MG63 (cell line): ENCODE measurements at regions not wholly inside any gene's neighbourhood (a gene's known extent, or its start where the extent isn't known, plus 50 kb on each side); places are given as distances from the start of the nearest gene placed in this dataset.

Source experiments
- DNase-seq: peaks from one replicate; pipeline ENCODE4 v3.0.0-alpha.2; 2020
- H3K27me3 ChIP-seq: fragments of 250-450 bp; sonication (Bioruptor Pico); 2 replicates; pipeline ENCODE4 v1.5.1; 2020; ENCODE audit warnings: mild to moderate bottlenecking, moderate library complexity
- H3K36me3 ChIP-seq: fragments of 250-450 bp; sonication (Bioruptor Pico); 2 replicates; pipeline ENCODE4 v1.5.1; 2020; ENCODE audit warnings: mild to moderate bottlenecking, moderate library complexity
- H3K4me3 ChIP-seq: fragments of 250-450 bp; sonication (Bioruptor Pico); 2 replicates; pipeline ENCODE4 v1.5.1; 2020; ENCODE audit warnings: mild to moderate bottlenecking, moderate library complexity
- H3K9me3 ChIP-seq: fragments of 250-450 bp; sonication (Bioruptor Pico); 2 replicates; pipeline ENCODE4 v1.5.1; 2020; ENCODE audit warnings: mild to moderate bottlenecking, moderate library complexity

DNA sequence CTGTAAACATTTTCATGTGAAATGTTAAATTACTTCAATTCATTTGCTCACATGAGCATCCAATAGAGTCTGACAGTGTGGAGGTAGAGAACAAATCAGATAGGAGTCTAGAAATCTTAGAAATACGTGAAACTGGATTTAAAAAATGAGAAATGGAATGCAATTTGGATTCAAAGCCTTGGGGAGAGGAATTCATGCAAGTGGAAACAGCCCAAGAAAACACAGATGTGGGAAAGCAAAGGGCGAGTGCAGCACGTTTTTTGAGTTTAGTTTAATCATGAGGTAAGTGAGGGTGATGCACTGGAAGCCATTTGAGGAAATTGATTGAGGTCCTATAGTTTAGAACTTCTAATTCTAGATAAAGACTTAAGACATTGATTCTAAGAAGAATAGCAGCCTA is 434.7 kb downstream of the C3orf38 start:
- H3K36me3 ChIP-seq, result no peaks in the 10 kb centered on the region
- H3K27me3 ChIP-seq, result no peaks in the 10 kb centered on the region
- DNase-seq, result no peak
- H3K9me3 ChIP-seq, result no peaks in the 10 kb centered on the region
- no peak overlapping the region for H3K4me3 ChIP-seq

DNA sequence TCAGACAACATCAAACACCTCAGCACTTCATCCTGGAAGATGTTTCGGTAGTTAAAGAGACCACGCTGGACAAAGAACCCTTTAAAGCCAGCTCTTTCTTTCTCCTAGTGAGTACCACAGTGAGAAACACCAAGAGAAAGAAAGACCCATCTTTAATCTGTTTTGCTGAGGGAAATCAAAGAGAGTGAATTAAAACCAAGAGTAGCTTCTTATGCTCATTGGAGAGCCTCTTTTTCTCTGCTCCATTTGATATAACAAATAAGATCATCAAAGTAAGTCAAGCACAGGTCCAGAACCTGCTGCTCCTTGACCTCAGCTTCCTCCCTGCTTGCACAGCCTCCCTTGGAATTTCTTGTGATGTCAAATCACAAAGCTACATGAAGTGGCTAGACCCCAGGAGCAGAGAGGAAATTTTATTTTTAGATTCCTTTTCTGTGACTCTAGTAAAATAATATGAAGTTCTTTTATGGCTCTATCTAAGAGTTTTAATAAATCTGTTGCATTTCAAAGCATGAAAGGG is 436.4 kb downstream of the C3orf38 start:
- H3K36me3 ChIP-seq, result no peaks in the 10 kb centered on the region
- no peak for DNase-seq
- no peaks in the 10 kb centered on the region for H3K9me3 ChIP-seq
- H3K4me3 ChIP-seq, result no peak overlapping the region
- H3K27me3 ChIP-seq, result no peaks in the 10 kb centered on the region

DNA sequence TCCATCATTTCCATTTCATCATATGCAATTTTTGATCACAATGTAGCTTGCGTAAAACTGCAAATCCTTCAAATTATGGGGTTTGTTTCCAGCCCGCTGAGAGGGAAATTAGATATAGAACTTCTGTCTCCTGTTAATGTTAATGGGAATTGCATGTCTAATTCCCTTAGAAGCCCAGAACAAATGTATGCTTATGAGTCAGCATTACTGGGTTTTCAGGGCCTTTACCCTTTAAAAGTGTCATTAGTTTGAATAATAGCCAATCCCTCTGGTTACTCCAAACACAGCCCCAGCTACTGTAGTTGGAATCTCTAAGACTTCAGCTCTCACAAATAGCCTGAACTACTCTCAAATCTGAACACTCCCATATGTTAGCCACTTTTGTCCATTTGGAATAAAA is 439.4 kb downstream of the C3orf38 start:
- no peak for DNase-seq

DNA sequence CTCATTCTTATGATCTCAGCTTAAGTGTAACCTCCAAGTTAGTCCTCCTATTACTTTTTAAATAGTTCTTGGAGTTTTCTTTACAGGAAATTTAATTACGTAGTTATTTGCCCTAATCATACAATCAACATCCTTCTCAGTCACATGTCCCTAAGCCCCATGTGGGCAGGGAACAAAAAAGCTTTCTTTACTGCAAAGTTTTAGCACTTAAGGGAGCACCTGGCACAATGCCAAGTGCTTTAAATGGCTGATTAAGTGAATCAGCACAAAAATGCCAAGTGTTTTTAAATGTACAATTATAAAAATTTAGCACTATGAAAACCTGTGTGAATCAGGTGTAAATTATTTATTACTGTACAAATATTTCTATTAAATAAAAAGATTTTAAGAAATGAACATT is 445.3 kb downstream of the C3orf38 start:
- Histone ChIP-seq H3K27me3 (no peaks in the 10 kb centered on the region), H3K4me3 (no peak overlapping the region), H3K36me3 (no peaks in the 10 kb centered on the region), H3K9me3 (no peaks in the 10 kb centered on the region)
- no peak for DNase-seq

More for the DNA sequence above, 439.4 kb downstream of the C3orf38 start:
- H3K27me3 ChIP-seq, result no peaks in the 10 kb centered on the region
- H3K9me3 ChIP-seq, result no peaks in the 10 kb centered on the region
- H3K36me3 ChIP-seq, result no peaks in the 10 kb centered on the region
- H3K4me3 ChIP-seq, result no peak overlapping the region

DNA sequence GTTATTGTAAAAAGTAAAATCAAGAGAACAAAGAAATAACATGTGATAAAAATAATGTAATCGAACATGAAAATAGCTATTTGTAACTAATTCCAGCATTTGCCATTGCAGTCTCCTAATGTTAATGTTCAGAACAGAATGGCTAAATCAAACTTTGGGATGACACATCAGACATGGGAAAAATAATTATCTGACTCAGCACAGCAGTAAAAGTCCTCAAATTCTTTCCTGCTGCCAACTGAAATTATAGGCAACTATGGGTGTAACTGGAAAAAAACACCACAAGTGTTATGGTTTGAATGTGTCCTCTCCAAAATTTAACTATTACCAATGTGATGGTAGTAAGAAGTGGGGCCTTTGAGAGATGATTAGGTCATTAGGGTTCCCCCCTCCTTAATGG is 446.7 kb downstream of the C3orf38 start:
- no peaks in the 10 kb centered on the region for H3K9me3 ChIP-seq
- H3K4me3 ChIP-seq, result no peak overlapping the region
- no peaks in the 10 kb centered on the region for H3K27me3 ChIP-seq
- no peaks in the 10 kb centered on the region for H3K36me3 ChIP-seq
- no peak for DNase-seq

DNA sequence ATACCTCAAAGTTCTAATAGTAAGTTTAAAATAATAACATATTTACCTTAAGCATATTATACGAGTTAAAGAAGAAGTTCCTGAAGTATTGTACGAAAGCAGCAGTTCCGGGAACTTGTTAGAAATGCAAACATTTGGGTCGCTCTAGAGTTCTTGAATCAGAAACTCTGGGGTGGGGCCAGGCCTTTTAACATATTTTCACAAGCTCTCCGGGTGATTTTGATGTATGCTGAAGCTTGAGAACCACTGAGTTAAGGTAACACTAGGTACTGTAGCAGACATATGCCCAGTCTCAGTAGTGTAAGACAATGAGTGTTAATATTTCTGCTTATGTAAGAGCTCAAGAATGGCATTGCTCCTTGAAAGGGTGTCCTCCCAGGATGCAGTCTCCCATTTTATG is 461.1 kb downstream of the C3orf38 start:
- Histone ChIP-seq H3K36me3 (no peaks in the 10 kb centered on the region), H3K9me3 (no peaks in the 10 kb centered on the region), H3K27me3 (no peaks in the 10 kb centered on the region), H3K4me3 (no peak overlapping the region)
- no peak for DNase-seq

DNA sequence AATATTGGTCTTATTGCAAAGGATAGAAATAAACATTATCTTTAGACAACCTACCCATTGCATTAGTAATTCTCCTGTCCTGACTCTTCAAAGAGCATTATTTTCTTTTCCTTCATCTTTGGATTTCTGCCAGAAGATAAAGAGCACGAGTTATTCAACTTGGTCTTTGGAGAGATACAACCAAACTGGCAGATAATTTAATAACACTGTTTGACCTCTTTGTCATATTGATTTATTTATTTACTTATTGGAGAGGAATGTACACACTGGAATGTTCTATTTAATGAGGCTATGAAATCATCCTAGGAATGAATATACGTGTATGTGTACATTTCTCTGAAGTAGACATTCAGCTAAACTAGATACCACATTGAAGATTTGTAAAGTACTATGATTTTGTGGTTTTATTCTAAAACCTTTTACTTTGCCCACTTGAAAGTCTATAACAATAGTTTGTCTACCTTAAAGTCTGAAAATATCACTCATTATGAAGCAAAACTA is 462.1 kb downstream of the C3orf38 start:
- Histone ChIP-seq H3K36me3 (no peaks in the 10 kb centered on the region), H3K4me3 (no peak overlapping the region), H3K27me3 (no peaks in the 10 kb centered on the region), H3K9me3 (no peaks in the 10 kb centered on the region)
- DNase-seq, result no peak

DNA sequence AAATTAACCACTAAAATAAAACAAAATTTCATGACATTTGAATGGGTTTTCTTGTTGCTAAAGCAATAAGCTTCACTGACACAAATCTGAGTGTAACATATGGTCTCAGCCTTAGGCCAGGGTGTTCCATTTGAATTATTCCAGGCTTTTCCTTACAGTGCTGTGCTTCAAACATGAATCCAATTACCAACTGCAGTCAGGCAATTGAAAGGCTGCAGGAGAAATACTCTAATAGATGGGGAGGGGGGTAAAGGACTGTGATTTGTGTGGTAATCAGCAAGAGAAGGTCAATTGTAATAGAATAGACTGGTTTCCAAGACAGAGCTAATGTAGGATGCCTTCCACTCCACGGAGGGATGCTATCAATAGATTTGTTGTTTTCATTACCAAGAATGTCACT is 466.7 kb downstream of the C3orf38 start:
- DNase-seq, result no peak
- Histone ChIP-seq H3K9me3 (no peaks in the 10 kb centered on the region), H3K4me3 (no peak overlapping the region), H3K27me3 (no peaks in the 10 kb centered on the region), H3K36me3 (no peaks in the 10 kb centered on the region)

DNA sequence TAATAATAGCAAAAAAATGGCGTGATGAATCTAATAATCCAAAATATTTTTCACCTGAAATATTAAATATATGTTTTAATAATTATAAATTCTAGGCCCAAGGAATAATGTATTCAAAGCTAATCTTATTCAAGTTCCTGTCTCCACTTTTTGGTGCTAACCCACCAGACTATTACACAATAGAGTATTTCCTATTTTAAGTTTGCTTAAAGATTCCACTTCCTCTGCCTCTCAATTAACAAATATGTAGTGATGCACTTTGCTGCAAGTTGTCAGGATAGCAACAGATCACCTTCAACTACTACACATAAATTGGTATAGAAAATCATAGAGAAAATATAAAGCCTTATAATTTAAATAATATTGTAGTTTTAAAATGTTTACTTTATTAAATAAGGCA is 467.5 kb downstream of the C3orf38 start:
- Histone ChIP-seq H3K27me3 (no peaks in the 10 kb centered on the region), H3K36me3 (no peaks in the 10 kb centered on the region), H3K4me3 (no peak overlapping the region), H3K9me3 (no peaks in the 10 kb centered on the region)
- no peak for DNase-seq

DNA sequence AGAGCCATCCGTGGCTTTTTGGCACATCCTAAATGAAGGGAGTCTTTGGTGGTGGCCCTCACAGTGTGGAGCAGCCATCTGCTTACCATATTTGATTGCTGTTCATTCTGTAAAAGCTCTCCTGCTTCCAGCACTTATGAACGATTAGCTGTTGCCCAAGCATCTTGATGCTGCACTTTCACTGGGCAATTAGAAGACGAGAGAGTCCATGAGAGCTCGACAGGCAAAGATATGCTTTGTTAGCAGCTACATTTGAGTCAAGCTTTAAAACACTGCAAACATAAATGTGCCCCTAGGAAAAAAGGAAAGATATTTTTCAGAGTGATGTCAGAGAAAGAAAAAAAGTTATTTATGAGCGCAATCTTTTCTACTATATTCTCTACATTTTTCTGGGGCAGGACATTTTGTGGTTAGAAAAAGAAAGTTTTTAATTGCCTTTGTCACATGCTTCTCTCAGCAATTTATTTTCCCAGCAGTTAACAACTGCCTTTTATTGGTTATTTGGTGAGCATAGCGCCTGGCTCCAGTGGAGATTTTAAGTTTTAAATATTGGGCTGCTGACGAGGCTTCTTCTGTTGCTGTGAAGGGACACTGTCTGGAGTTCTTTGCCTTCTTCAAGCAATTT is 468.4 kb downstream of the C3orf38 start:
- DNase-seq, result no peak
- Histone ChIP-seq H3K9me3 (no peaks in the 10 kb centered on the region), H3K27me3 (no peaks in the 10 kb centered on the region), H3K36me3 (no peaks in the 10 kb centered on the region), H3K4me3 (no peak overlapping the region)

DNA sequence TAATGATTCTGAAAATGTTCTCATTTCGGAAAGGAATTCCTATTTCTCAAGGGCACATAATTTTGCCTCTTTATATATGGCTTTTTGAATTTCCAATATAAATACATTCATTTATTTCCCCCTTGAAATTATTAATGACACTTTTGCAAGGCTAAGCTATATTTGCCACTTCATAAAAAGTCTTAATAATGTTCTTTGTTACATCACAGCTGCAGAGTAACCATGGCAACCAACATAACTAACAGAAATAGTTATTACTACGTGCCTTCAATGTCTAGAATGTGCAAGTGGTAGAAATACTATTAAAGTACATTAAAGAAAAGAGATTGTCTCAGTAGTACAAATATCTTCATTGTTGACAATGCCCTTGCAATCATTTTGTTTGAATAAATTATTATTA is 471.8 kb downstream of the C3orf38 start:
- Histone ChIP-seq H3K4me3 (no peak overlapping the region), H3K27me3 (no peaks in the 10 kb centered on the region), H3K36me3 (no peaks in the 10 kb centered on the region), H3K9me3 (no peaks in the 10 kb centered on the region)
- no peak for DNase-seq

DNA sequence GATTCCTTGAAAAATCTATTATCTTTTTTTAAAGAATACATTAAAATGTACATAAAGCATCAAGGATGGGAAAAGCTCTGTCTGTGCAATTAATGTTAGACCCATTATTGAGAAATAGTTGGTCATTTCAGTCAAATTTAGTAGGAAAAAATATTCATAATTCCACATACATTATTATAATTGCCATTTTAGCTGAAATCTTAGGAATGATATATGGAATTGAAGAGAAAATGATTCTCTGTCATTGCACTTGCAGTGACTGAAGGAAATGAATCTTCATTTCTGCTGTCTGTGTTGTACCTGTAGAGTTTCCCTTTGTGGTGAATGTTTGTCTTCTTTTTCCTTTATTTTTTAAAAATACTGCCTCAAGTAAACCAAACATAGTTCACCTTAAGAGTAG is 473.9 kb downstream of the C3orf38 start:
- no peak for DNase-seq
- Histone ChIP-seq H3K9me3 (no peaks in the 10 kb centered on the region), H3K4me3 (no peak overlapping the region), H3K27me3 (no peaks in the 10 kb centered on the region), H3K36me3 (no peaks in the 10 kb centered on the region)

DNA sequence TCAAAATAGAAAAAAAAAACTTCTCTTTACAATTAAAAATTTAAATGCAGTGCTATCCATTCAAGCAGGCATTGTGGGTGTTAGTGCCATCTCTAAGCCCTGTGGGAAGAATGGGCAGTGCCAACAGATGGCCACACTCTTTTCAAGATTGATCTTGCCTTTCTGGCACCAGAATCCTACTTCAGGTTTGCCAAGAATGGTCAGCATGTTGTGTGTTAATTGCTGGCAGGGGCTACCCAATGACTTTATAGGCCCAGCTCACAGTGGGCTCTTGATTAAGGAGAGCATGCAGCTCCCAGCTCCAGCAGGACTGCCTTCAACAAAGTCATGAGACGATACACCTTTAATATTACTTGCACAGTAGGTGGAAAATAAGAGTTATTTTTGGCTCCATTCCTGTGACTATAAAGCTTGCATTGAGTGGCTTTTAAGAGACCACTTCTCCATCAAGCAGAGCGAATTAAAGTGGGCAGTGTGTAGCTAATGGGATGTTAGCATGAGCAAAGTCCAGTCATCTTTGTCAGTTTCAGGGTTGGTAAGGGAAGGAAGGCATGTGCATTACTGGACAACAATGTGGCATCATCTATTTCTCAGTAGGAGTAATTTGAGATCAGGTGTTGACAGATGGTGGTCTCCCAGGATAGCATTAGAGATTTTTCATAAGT is 476.8 kb downstream of the C3orf38 start:
- Histone ChIP-seq H3K9me3 (no peaks in the 10 kb centered on the region), H3K4me3 (no peak overlapping the region)
- no peak for DNase-seq

DNA sequence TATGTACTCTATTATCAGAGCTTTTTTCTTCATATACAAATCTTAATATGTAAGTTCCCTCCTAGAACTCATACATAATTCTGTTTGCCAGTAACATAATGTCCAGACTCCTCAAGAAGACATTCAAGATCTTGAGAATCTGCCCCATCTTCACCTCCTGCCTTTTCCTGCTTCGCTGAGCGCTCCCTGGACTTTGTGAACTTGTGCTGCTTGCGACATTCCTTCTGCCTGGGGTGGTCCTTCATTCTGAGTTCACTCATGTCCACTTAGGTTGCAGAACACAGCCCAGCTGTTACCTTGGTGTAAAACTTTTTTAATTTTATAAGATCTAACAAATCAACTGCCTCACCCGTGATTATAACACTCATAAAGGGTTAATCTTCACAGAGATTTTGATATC is 478.5 kb upstream of the EPHA3 start:
- Histone ChIP-seq H3K9me3 (no peaks in the 10 kb centered on the region), H3K4me3 (no peak overlapping the region), H3K36me3 (no peaks in the 10 kb centered on the region), H3K27me3 (no peaks in the 10 kb centered on the region)
- no peak for DNase-seq

More for the DNA sequence above, 476.8 kb downstream of the C3orf38 start:
- H3K27me3 ChIP-seq, result no peaks in the 10 kb centered on the region
- H3K36me3 ChIP-seq, result no peaks in the 10 kb centered on the region

DNA sequence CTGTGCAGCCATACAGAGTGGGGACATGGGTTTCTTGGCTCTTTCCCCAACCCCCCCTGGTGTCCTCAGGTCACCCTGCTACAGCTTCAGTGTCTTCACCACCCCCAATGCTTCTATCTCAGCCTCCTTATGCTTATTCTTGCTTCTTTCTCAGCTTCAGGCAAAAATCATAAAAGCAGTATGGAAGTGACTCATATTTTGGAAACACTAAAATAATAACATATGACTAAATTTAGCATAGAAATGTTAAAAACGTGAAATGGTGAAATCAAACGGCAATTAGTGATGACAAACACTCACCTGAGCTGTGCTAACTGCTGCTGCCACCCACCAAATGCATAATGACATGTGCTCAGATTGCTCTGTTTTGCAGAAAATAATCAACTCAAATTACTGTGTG is 475.2 kb upstream of the EPHA3 start:
- Histone ChIP-seq H3K27me3 (no peaks in the 10 kb centered on the region), H3K9me3 (no peaks in the 10 kb centered on the region), H3K36me3 (no peaks in the 10 kb centered on the region), H3K4me3 (no peak overlapping the region)
- DNase-seq, result no peak

DNA sequence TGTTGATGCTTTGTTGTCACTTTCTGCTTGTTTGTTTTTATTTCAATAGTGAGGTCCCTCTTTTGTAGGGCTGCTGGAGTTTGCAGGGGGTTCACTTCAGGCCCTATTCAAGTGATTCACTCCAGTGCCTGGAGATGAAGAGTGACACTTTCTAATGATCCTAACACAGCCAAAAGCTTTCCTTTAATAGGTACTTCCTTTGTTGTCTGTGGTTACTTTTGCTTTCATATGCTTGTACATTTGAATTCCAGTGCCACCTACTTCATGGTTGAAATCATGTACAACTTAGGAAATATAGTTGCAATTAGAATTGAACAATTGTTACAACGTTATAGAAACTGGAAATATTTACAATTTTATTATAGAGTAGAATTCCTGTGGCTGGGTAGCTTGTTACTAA is 466.8 kb upstream of the EPHA3 start:
- Histone ChIP-seq H3K36me3 (no peaks in the 10 kb centered on the region), H3K9me3 (no peaks in the 10 kb centered on the region), H3K4me3 (no peak overlapping the region), H3K27me3 (no peaks in the 10 kb centered on the region)
- no peak for DNase-seq

DNA sequence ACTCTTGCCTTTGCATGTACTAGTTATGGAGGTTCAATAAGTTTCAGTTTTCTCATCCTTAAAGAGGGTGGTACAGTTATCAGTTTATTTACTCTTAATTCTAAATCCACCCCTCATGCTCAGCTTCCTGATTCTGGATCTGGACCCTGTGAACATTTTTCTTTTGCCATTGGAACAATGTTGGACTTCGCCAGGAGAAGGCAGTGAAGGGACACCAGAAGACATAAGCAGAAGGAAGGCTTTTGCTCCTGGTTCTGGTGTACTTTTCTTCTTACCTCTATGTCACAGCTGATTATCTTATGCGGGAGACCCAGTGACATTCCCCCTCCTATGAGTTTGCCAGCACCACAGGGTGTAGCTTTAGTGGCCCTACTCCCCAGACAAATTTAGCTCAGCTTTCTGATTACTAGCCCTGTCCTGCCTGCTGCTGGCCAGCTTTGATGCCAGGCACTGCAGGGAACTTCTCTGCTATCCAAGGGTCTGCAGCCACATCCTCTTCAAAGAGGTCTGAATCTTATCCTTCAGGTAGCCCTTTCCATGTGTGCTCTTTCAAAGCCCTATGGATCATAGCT is 466.3 kb upstream of the EPHA3 start:
- Histone ChIP-seq H3K36me3 (no peaks in the 10 kb centered on the region), H3K9me3 (no peaks in the 10 kb centered on the region), H3K27me3 (no peaks in the 10 kb centered on the region), H3K4me3 (no peak overlapping the region)
- DNase-seq, result no peak

DNA sequence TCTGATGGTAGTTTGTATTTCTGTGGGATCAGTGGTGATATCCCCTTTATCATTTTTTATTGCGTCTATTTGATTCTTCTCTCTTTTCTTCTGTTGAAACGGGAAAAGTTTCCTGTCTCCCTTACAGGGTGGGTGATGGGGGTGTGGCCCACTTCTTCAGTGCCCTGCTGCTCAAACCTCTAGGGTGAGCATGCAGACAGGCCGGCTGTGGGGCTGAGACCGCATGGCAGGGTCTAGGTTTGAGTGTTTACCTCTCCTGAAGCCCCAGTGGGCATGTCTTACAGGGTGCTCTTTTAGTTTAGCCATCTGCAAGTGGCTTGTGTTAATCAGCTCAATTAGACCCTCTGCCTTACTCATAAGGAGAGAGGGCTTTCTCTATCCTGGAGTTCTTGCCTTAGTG is 450.0 kb upstream of the EPHA3 start:
- Histone ChIP-seq H3K27me3 (no peaks in the 10 kb centered on the region), H3K9me3 (no peaks in the 10 kb centered on the region), H3K4me3 (no peak overlapping the region), H3K36me3 (no peaks in the 10 kb centered on the region)
- no peak for DNase-seq
